Mesodermal cell (in vitro differentiated cells): ENCODE measurements at regions not wholly inside any gene's neighbourhood (a gene's known extent, or its start where the extent isn't known, plus 50 kb on each side); places are given as distances from the start of the nearest gene placed in this dataset.

Experiments
- H3K27ac ChIP-seq: 2 replicates; pipeline ENCODE4 v1.7.0; 2013; ENCODE audit warnings: mild to moderate bottlenecking, low read depth, low read length, moderate library complexity; ENCODE audit not compliant: severe bottlenecking
- H3K36me3 ChIP-seq: 2 replicates; pipeline ENCODE4 v1.7.1; 2013; ENCODE audit warnings: mild to moderate bottlenecking, low read length, moderate library complexity; ENCODE audit not compliant: control insufficient read depth, insufficient read depth
- H3K4me1 ChIP-seq: one replicate; pipeline ENCODE4 v1.7.1; 2013; ENCODE audit warnings: mild to moderate bottlenecking, low read length; ENCODE audit not compliant: insufficient read depth, control insufficient read depth, poor library complexity, severe bottlenecking
- H3K4me3 ChIP-seq: 2 replicates; pipeline ENCODE4 v1.7.0; 2013; ENCODE audit warnings: low read length, control low read depth, mild to moderate bottlenecking; ENCODE audit not compliant: insufficient read depth, poor library complexity, severe bottlenecking; ENCODE audit errors: extremely low read depth
- H3K9me3 ChIP-seq: 2 replicates; pipeline ENCODE4 v1.7.1; 2013; ENCODE audit warnings: mild to moderate bottlenecking, low read length, moderate library complexity; ENCODE audit not compliant: control insufficient read depth
- WGBS, 2 experiments: methylation state at CpG; one replicate each; pipeline ENCODE4 v1.1.5; 2013; ENCODE audit warnings: missing lambda C conversion rate in 2 of 2; ENCODE audit not compliant: insufficient coverage in 2 of 2; 5-methylcytosine and 5-hydroxymethylcytosine counted together

DNA sequence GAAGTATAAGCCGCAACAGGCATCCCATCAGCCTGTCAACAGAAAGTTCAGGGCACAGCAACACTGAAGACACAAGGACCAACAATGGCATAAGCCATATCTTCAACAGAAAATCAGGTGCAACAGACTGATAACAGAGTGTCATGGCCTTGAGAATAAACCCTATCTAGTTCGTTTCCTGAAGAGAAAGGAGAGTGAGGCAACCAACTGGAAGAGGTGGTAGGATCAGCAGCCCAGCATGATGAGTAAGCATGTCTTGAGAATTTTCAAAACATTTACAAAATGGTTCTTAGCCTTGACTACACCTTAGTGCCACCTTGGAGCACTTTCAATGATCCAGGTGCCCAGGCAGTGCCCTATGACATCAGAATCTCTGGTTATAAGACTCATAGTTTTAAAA lies 290.2 kb upstream of the SEMA3C start:
- 100% methylated on average over 1 to 2 of the region's 2 CpGs for WGBS, 2 experiments
- Histone ChIP-seq H3K36me3 (no peaks in the 10 kb centered on the region), H3K4me1 (no peaks in the 10 kb centered on the region), H3K9me3 (no peaks in the 10 kb centered on the region), H3K27ac (no peak overlapping the region), H3K4me3 (no peak overlapping the region)

DNA sequence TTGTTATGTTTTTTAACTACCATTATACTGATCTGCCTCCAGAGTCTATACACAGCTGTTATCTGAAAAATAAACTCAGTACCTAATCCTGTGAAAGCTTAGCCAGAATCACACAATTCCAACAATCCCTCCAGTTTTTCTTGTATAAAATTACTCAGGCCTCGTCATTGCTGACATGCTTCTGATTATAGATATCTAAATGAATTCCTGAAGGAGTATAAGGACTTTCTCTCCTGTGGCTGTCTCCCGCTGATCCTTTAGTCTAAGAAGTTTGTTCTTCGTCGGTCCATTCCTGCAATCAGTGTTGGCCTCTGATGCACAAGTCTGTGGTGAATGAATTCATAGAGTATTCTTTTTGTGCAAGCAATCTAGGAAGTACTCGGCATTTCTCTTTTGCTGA lies 288.9 kb upstream of the SEMA3C start:
- H3K36me3 ChIP-seq: no peaks in the 10 kb centered on the region
- no peaks in the 10 kb centered on the region for H3K4me1 ChIP-seq
- no peak overlapping the region for H3K27ac ChIP-seq
- WGBS, 2 experiments: 87 to 100% methylated on average over 3 of the region's 5 CpGs
- no peak overlapping the region for H3K4me3 ChIP-seq
- H3K9me3 ChIP-seq: no peaks in the 10 kb centered on the region

DNA sequence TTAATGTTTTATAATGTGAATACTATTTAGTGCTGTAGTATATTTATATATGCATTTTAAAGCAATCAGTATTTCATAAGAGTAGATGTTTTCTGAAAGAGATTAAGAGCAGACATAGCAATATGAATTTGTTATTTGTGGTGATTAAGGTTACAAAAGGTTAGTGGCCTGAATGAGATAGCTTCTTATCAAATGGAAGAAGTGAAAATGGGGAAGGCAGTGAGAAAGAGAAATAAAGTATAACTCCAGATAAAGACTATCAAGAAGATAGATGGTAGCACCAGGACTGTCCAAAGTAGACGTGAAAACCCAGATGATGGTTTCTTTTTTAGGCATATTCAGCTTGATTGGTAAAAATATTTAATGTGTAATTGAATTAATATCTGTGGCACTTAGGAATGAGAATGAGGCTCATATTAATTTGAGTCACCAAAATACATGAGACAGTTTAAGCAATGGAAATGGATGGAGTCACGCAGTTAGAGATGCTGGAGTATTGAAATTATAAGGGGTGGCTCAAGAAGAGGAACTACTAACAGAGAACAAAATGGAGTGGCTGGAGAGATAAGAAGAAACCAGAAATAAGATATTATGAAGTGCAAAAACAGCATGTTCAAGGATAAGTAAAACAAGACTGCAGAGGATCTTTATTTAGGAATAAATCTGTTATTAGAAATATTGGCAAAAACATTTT lies 288.0 kb upstream of the SEMA3C start:
- Histone ChIP-seq H3K9me3 (no peaks in the 10 kb centered on the region), H3K36me3 (no peaks in the 10 kb centered on the region), H3K27ac (no peak overlapping the region), H3K4me1 (no peaks in the 10 kb centered on the region), H3K4me3 (no peak overlapping the region)
- WGBS, 2 experiments: 80 to 100% methylated on average over 2 of the region's 2 CpGs

DNA sequence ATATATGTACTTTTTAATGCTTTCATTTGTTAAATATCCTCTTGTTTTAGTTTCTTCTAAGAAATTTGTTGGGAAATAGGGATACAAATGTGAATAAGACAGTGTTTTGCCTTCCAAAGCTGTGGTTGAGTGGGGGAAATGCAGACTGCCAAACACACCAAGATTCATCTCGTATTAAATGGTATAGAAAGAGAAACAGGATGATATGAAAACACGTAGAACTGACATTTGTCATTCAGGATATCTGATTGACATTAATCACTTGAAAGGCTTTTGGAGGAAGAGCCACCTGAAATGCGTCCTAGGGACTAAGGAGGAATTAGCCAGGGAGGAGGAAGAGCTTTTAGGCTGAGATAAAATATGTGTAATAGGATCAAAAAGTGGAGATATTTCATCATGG lies 287.4 kb upstream of the SEMA3C start:
- no peaks in the 10 kb centered on the region for H3K36me3 ChIP-seq
- no peaks in the 10 kb centered on the region for H3K9me3 ChIP-seq
- no peak overlapping the region for H3K27ac ChIP-seq
- no peak overlapping the region for H3K4me3 ChIP-seq
- whole genome bisulfite sequencing, 2 experiments: 95 to 100% methylated on average over 2 to 3 of the region's 3 CpGs
- H3K4me1 ChIP-seq: no peaks in the 10 kb centered on the region

DNA sequence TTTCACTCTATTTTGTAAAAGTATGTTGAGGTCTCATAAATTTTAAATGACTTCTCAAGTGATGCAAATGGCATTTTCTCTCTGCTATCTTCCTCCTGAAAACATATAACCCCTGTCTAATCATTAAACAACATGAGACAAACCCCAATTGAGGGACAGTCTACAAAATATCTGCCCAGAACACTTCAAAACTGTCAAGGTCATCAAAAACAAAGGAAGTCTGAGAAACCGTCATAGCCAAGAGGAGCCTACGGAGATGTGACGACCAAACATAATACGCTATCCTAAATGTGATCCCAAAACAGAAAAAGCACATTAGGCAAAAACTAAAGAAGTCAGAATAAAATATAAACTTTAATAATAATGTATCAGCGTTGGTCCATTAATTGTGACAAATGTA lies 282.3 kb upstream of the SEMA3C start:
- WGBS, 2 experiments: no CpG with 5 or more reads among the region's 5 CpGs
- no peaks in the 10 kb centered on the region for H3K4me1 ChIP-seq
- H3K27ac ChIP-seq: no peak overlapping the region
- H3K36me3 ChIP-seq: no peaks in the 10 kb centered on the region
- H3K4me3 ChIP-seq: no peak overlapping the region
- H3K9me3 ChIP-seq: no peaks in the 10 kb centered on the region

DNA sequence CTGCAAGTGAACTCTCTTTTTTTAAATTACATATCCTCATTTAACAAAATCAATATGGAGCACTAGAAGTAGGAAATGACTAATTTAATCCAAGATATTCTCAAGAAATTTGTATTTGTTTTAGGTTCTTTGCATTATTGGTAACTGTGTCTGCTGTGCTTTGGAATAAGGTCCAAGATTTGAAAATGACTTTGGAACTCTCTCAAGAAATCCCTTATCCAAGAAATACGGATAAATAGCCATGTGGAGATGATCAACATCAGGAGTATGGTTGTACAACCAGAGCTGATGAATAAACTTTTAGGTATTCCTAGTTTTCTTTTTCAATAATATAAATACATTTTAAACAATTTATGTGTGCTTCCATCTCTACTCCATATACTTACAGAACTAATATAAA lies 279.9 kb upstream of the SEMA3C start:
- Histone ChIP-seq H3K4me1 (no peaks in the 10 kb centered on the region), H3K4me3 (no peak overlapping the region), H3K27ac (no peak overlapping the region), H3K9me3 (no peaks in the 10 kb centered on the region), H3K36me3 (no peaks in the 10 kb centered on the region)
- WGBS, 2 experiments: no CpG with 5 or more reads among the region's 1 CpG

DNA sequence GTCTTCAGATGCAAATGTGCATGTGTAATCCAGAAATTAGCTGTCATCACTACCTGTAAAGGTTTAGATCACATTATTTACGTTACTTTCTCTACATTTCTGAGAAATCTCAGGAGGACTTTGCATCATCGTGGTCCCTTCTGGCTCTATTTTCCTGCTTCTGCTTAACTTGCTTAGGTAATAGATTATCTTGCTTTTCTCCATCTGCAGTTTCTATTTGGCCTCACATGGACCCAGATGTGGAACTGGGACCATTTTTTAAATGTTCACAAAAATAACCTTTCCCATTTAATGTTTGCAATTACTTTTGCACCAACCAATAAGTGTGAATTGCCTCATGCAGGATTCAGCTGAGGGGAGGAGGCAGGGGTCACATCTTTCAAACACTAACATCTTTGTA lies 278.4 kb upstream of the SEMA3C start:
- H3K9me3 ChIP-seq: no peaks in the 10 kb centered on the region
- H3K27ac ChIP-seq: no peak overlapping the region
- H3K4me3 ChIP-seq: no peak overlapping the region
- 66 to 86% methylated on average over 2 of the region's 2 CpGs for WGBS, 2 experiments
- H3K4me1 ChIP-seq: no peaks in the 10 kb centered on the region
- H3K36me3 ChIP-seq: no peaks in the 10 kb centered on the region

DNA sequence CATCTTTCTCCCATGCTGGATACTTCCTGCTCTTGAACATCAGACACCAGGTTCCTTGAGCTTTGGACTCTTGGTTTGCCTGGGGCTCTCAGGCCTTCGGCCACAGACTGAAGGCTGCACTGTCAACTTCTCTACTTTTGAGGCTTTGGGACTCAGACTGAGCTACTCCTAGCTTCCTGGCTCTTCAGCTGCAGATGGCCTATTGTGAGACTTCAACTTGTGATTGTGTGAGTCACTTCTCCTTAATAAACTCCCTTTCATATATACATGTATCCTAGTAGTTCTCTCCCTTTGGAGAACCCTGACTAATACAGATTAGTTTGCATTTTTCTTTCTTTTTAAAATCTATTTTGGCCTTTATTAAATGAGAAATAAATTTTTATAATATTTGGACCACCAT lies 276.2 kb upstream of the SEMA3C start:
- Histone ChIP-seq H3K4me3 (no peak overlapping the region), H3K36me3 (no peaks in the 10 kb centered on the region), H3K4me1 (peaks cover 3% of the 10 kb centered on the region), H3K9me3 (no peaks in the 10 kb centered on the region), H3K27ac (no peak overlapping the region)
- 86 to 100% methylated on average over 1 of the region's 1 CpG for WGBS, 2 experiments

DNA sequence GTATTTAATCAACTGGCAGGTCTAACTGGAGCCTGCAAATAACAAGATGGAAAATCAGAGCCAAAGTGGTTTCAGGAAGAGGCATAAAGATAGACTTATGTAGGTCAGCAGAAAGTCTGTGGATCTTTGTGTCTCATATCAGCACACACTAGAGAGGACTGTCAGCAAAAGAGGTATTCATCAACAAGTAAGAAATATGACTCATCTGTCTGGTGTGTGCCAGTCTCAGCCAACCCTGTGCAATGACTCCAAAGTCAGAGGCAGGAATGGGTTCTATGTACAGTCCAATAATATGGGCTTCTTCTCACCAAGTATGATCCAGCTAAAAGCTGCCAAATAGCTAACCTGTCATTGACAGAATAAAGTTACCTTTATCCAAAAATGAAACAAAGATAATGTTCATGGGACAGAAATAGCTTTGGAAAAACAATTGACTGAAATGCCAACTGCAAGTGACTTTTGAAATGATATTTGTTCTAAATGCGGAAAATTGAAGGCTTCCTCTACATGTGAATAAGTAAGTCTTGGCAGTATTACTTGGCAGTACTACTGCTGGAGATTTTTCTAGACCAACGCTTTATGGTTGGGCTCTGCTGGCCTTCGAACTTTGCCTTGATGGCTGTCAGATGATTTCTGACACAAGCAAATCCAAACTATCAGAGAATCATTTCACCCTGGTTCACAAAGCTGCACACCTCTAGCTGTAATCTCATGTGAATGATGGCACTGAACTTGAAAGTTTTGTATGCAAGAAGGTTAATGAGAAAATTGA lies 272.3 kb upstream of the SEMA3C start:
- peaks cover 3% of the 10 kb centered on the region for H3K4me1 ChIP-seq
- no peaks in the 10 kb centered on the region for H3K36me3 ChIP-seq
- no peaks in the 10 kb centered on the region for H3K9me3 ChIP-seq
- no peak overlapping the region for H3K4me3 ChIP-seq
- 89% methylated on average over 1 of the region's 3 CpGs; no CpG with 5 or more reads in 1 of the 2 experiments for WGBS, 2 experiments
- H3K27ac ChIP-seq: no peak overlapping the region

DNA sequence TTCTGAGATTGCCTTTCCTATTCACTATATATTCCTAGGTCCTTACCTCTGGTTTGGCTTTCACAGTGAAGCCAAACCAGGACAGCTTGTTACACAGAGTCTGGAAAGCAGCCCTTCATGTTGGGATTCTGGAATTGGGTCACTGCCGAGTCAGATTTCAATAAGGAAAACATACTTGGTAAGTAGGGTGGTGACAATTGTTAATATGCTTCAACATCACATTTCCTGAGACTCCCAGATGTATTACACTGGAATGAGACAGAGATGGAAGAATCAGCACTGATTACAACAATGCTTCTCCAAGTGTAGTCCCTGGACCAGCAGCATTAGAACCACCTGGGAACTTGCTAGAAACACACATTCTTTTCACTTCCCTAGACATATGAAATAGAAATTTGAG lies 268.9 kb upstream of the SEMA3C start:
- Histone ChIP-seq H3K27ac (no peak overlapping the region), H3K4me3 (no peak overlapping the region), H3K9me3 (no peaks in the 10 kb centered on the region), H3K36me3 (no peaks in the 10 kb centered on the region), H3K4me1 (peaks cover 3% of the 10 kb centered on the region)
- no CpG with 5 or more reads among the region's 1 CpG for WGBS, 2 experiments

DNA sequence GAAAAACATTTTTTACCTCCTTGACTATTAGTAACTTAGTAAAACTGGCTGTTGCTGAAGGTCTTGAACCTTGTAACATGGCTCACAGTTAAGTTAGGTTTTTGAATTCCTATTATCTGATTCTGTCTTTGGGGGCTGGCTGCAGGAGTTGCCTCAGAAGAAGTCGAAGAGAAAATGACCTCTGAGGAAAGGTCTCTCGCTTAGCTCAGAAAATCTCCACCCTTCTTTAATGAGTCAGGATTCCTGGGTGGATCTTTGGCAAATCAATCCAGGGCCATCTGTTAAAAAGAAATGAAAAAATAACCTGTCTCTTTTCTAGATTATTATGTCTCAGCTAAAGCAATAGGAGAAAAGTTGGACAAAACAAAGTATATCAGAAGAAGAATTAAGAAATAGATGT lies 267.8 kb upstream of the SEMA3C start:
- no peaks in the 10 kb centered on the region for H3K9me3 ChIP-seq
- no peak overlapping the region for H3K27ac ChIP-seq
- no peak overlapping the region for H3K4me3 ChIP-seq
- H3K36me3 ChIP-seq: no peaks in the 10 kb centered on the region
- H3K4me1 ChIP-seq: peaks cover 3% of the 10 kb centered on the region
- no CpG with 5 or more reads among the region's 2 CpGs for whole genome bisulfite sequencing, 2 experiments
